Endothelial cell of umbilical vein (primary cell): ENCODE measurements at regions not wholly inside any gene's neighbourhood (a gene's known extent, or its start where the extent isn't known, plus 50 kb on each side); places are given as distances from the start of the nearest gene placed in this dataset.

Experiments
- BruUV-seq: library from RNA; stranded (reverse); fragments of 400-500 nt; replicated peaks from 2 replicates; lab custom pipeline; 2021; lab: Mats Ljungman, UMichigan
- CTCF ChIA-PET: fragments of 300-600, 350-600 bp; sonication (Branson Sonifier 250); formaldehyde crosslinking; loops from one replicate; lab custom pipeline; 2021; ENCODE audit warnings: antibody characterized with exemption, inconsistent platforms; lab: Charles Lee
- POLR2A ChIA-PET: fragments of 300-600, 350-600 bp; sonication (Branson Sonifier 250); formaldehyde crosslinking; loops from one replicate; lab custom pipeline; 2021; ENCODE audit warnings: antibody characterized with exemption, inconsistent platforms; lab: Charles Lee
- DNase-seq: peaks from one replicate; pipeline ENCODE4 v3.0.0-alpha.2; 2011; ENCODE audit warnings: low read depth, low spot score
- FAIRE-seq: peaks from 2 replicates; lab custom pipeline; 2011; peaks lifted over from hg19 to GRCh38; lab: Jason Lieb, UNC
- H2AFZ ChIP-seq: 2 replicates; pipeline ENCODE4 v1.6.0; 2012; ENCODE audit warnings: low read depth, low read length, control low read depth, inconsistent platforms
- H3K27ac ChIP-seq: 2 replicates; pipeline ENCODE4 v1.5.1; 2011; ENCODE audit warnings: low read depth, mild to moderate bottlenecking, control low read depth, low read length, moderate library complexity; ENCODE audit not compliant: insufficient read depth
- H3K27me3 ChIP-seq, 2 experiments: 2 replicates each; pipeline versions ENCODE4 v1.6.0 to v1.6.1; 2011; ENCODE audit warnings: low read length in 2 of 2, mixed read lengths in 1 of 2; ENCODE audit not compliant: control insufficient read depth in 2 of 2, insufficient read depth in 2 of 2
- H3K36me3 ChIP-seq, 2 experiments: 2 replicates in 1 of 2; 3 replicates in 1 of 2; pipeline ENCODE4 v1.5.1; 2011; ENCODE audit warnings: low read length in 2 of 2, mild to moderate bottlenecking in 1 of 2, moderate library complexity in 1 of 2; ENCODE audit not compliant: control insufficient read depth in 2 of 2, insufficient read depth in 2 of 2; ENCODE audit errors: extremely low read depth in 1 of 2
- H3K4me1 ChIP-seq: 3 replicates; pipeline ENCODE4 v1.5.1; 2011; ENCODE audit warnings: mild to moderate bottlenecking, low read length; ENCODE audit not compliant: control insufficient read depth, insufficient read depth; ENCODE audit errors: extremely low read depth
- H3K4me2 ChIP-seq: 2 replicates; pipeline ENCODE4 v1.6.1; 2011; ENCODE audit warnings: low read length, control low read depth, mixed read lengths; ENCODE audit not compliant: insufficient read depth
- H3K4me3 ChIP-seq, 3 experiments: fragments of 200-600 bp in 1 of 3; sonication (generic), shearing (Covaris generic) in 1 of 3; replicated peaks in 1 of 3; 2 replicates each; pipeline ENCODE4 v1.5.1; 2011 to 2016; ENCODE audit warnings: control low read depth in 3 of 3, low read length in 3 of 3, mild to moderate bottlenecking in 2 of 3, inconsistent platforms in 1 of 3, low read depth in 1 of 3, moderate library complexity in 1 of 3; ENCODE audit not compliant: insufficient read depth in 1 of 3
- H3K79me2 ChIP-seq: 2 replicates; pipeline ENCODE4 v1.6.0; 2012; ENCODE audit warnings: low read length, inconsistent platforms; ENCODE audit not compliant: control insufficient read depth, insufficient read depth
- H3K9ac ChIP-seq: replicated peaks from 2 replicates; pipeline ENCODE3; 2011; ENCODE audit warnings: low read length, control low read depth; ENCODE audit not compliant: insufficient read depth; ENCODE audit errors: extremely low read depth
- H3K9me1 ChIP-seq: replicated peaks from 3 replicates; pipeline ENCODE4 v1.6.0; 2011; ENCODE audit warnings: mild to moderate bottlenecking, low read length; ENCODE audit not compliant: control insufficient read depth, insufficient read depth; ENCODE audit errors: extremely low read depth
- H3K9me3 ChIP-seq: replicated peaks from 2 replicates; pipeline ENCODE4 v1.5.1; 2012; ENCODE audit warnings: low read length, inconsistent platforms; ENCODE audit not compliant: control insufficient read depth, insufficient read depth
- H4K20me1 ChIP-seq: replicated peaks from 2 replicates; pipeline ENCODE3; 2011; ENCODE audit warnings: mild to moderate bottlenecking, low read length; ENCODE audit not compliant: control insufficient read depth, insufficient read depth; ENCODE audit errors: extremely low read depth
- CTCF ChIP-seq, 2 donors: IDR thresholded peaks; 1 replicate in 1 of 2; 2 replicates in 1 of 2; pipeline ENCODE4 v1.5.1; 2011; ENCODE audit warnings: low read length in 2 of 2, mild to moderate bottlenecking in 2 of 2, moderate library complexity in 2 of 2, control low read depth in 1 of 2, inconsistent platforms in 1 of 2, low read depth in 1 of 2; ENCODE audit not compliant: insufficient read depth in 1 of 2; ENCODE audit errors: extremely low read depth in 1 of 2
- EZH2 ChIP-seq: IDR thresholded peaks from 2 replicates; pipeline ENCODE4 v1.6.1; 2012; ENCODE audit warnings: borderline replicate concordance, low read depth, mild to moderate bottlenecking, moderate library complexity, low read length, inconsistent platforms; ENCODE audit not compliant: severe bottlenecking
- FOS ChIP-seq: IDR thresholded peaks from 2 replicates; pipeline ENCODE4 v1.6.1; 2011; ENCODE audit warnings: mild to moderate bottlenecking, low read length, moderate library complexity, borderline replicate concordance; ENCODE audit not compliant: insufficient read depth
- GATA2 ChIP-seq: IDR thresholded peaks from 2 replicates; pipeline ENCODE4 v1.7.0; 2011; ENCODE audit warnings: low read depth, mild to moderate bottlenecking, moderate library complexity, mixed read lengths, low read length; ENCODE audit not compliant: insufficient read length, insufficient read depth
- JUN ChIP-seq: IDR thresholded peaks from 2 replicates; pipeline ENCODE4 v1.6.1; 2011; ENCODE audit warnings: borderline replicate concordance, low read depth; ENCODE audit not compliant: insufficient read length, insufficient read depth
- MAX ChIP-seq: IDR thresholded peaks from 2 replicates; pipeline ENCODE4 v1.6.1; 2011; ENCODE audit not compliant: insufficient read depth, insufficient read length
- MYC ChIP-seq: IDR thresholded peaks from one replicate; pipeline ENCODE4 v1.6.1; 2011; ENCODE audit warnings: mild to moderate bottlenecking, low read depth, low read length
- POLR2A ChIP-seq: IDR thresholded peaks from 2 replicates; pipeline ENCODE4 v1.6.1; 2012; ENCODE audit warnings: low read depth, mild to moderate bottlenecking, control low read depth, low read length
- POLR2AphosphoS5 ChIP-seq: IDR thresholded peaks from 2 replicates; pipeline ENCODE4 v1.6.1; 2012; ENCODE audit warnings: low read depth, mild to moderate bottlenecking, control low read depth, low read length, moderate library complexity; ENCODE audit not compliant: insufficient read depth
- dilution Hi-C: fragments of 300-500 bp; cut with MboI; formaldehyde crosslinking; loops from one replicate; pipeline ENCODE4 v1.15.0; 2019; ENCODE audit warnings: low sequenced_read_pairs; ENCODE audit not compliant: extremely low pct_ligation_motif_present
- intact Hi-C: fragments of 100-400 bp; cut with micrococcal nuclease; formaldehyde crosslinking; loops from one replicate; pipeline ENCODE4 v1.10.0; 2022

GRCh38 chr10:118925404-118926071 is 104.0 kb upstream of the NANOS1 start:
- H3K4me2 ChIP-seq, result no peak overlapping the region
- H3K27ac ChIP-seq, result no peak overlapping the region
- no peaks in the 10 kb centered on the region for H3K9me3 ChIP-seq
- H3K79me2 ChIP-seq, result no peaks in the 10 kb centered on the region
- ChIA-PET CTCF (no interaction called here), POLR2A (no interaction called here)
- H4K20me1 ChIP-seq, result no peaks in the 10 kb centered on the region
- TF ChIP-seq EZH2 (no peak), FOS (no peak), MYC (no peak), CTCF (IDR thresholded peaks at IDR 0.05; ENCODE audit: extremely low read depth in 1 of 2, insufficient read depth in 1 of 2, low read depth in 1 of 2, low read length in 2 of 2) (no peak), GATA2 (no peak), MAX (no peak), POLR2A (no peak), POLR2AphosphoS5 (no peak), JUN (no peak)
- BruUV-seq, result no TSS peak
- FAIRE-seq (no peak), DNase-seq (no peak)
- H3K36me3 ChIP-seq, result no peaks in the 10 kb centered on the region
- H3K9ac ChIP-seq, result no peak overlapping the region
- intact Hi-C loops, result no loop called here
- H3K27me3 ChIP-seq, result peaks cover 19 to 23% of the 10 kb centered on the region in 2 experiments
- no peaks in the 10 kb centered on the region for H3K4me1 ChIP-seq
- H3K4me3 ChIP-seq, result no peak overlapping the region
- no peak overlapping the region for H2AFZ ChIP-seq
- dilution Hi-C loops, result no loop called here
- H3K9me1 ChIP-seq, result no peaks in the 10 kb centered on the region
